Psoas muscle (tissue), 7 donors: ENCODE measurements at regions not wholly inside any gene's neighbourhood (a gene's known extent, or its start where the extent isn't known, plus 50 kb on each side); places are given as distances from the start of the nearest gene placed in this dataset.
A peak's percentile ranks its signal among the peaks of the same experiment; 100 is the strongest.

Experiments
- ATAC-seq, 4 donors: fragments of 200-7000 bp; cut with Tn5 transposase; one replicate each; pipeline ENCODE4 v1.9.1; 2020; ENCODE audit warnings: moderate library complexity in 3 of 4, mild to moderate bottlenecking in 2 of 4
- DNase-seq, 2 donors: peaks; one replicate each; pipeline ENCODE4 v3.0.0-alpha.2; 2020
- H3K27ac ChIP-seq: fragments of 200-600 bp; one replicate; pipeline ENCODE4 v1.8.0; 2022
- H3K27me3 ChIP-seq, 3 donors: fragments of 200-600 bp in 1 of 3; one replicate each; pipeline versions ENCODE4 v1.6.1 to v1.8.0; 2013 to 2022; ENCODE audit warnings: low read length in 2 of 3, mild to moderate bottlenecking in 2 of 3, moderate library complexity in 1 of 3; ENCODE audit not compliant: insufficient read depth in 3 of 3
- H3K36me3 ChIP-seq, 2 donors: fragments of 200-600 bp in 1 of 2; one replicate each; pipeline versions ENCODE4 v1.6.1 to v1.8.0; 2013 to 2022; ENCODE audit warnings: low read depth in 1 of 2, mild to moderate bottlenecking in 1 of 2, moderate library complexity in 1 of 2; ENCODE audit not compliant: insufficient read depth in 1 of 2
- H3K4me1 ChIP-seq: fragments of 200-600 bp; one replicate; pipeline ENCODE4 v1.8.0; 2022
- H3K4me3 ChIP-seq: fragments of 200-600 bp; one replicate; pipeline ENCODE4 v1.8.0; 2022; ENCODE audit warnings: mild to moderate bottlenecking
- H3K9me3 ChIP-seq: fragments of 200-600 bp; one replicate; pipeline ENCODE4 v1.8.0; 2022
- WGBS, 3 donors: extraction: QIAGEN DNeasy Blood & Tissue Kit; methylation state at CpG; one replicate each; pipeline versions ENCODE4 v1.1.6 to v1.1.7; 2013; 5-methylcytosine and 5-hydroxymethylcytosine counted together
- intact Hi-C, 2 donors: fragments of 100-400 bp; cut with DNase I; formaldehyde crosslinking; loops; one replicate each; pipeline versions ENCODE4 v1.11.0 to v1.14.2; 2022
- TF ChIP-seq, protein P1 (sequence below): fragments of 200-600 bp; IDR thresholded peaks from one replicate; pipeline ENCODE4 v1.8.0; 2022; ENCODE audit warnings: antibody characterized with exemption
- donor health status: healthy with polysubstance abuse.
- donor health status: DM: no; HTN: no; CAD: no; lungs with moderate emphysema.
- donor health status: Bipolar disorder and iron deficiency.
- donor health status: healthy.
- donor health status: DM: yes; HTN: yes; CAD: no.
- donor health status: DM: no; HTN: no; CAD: no.
- donor health status: DM: yes; HTN: yes; CAD: no.

DNA sequence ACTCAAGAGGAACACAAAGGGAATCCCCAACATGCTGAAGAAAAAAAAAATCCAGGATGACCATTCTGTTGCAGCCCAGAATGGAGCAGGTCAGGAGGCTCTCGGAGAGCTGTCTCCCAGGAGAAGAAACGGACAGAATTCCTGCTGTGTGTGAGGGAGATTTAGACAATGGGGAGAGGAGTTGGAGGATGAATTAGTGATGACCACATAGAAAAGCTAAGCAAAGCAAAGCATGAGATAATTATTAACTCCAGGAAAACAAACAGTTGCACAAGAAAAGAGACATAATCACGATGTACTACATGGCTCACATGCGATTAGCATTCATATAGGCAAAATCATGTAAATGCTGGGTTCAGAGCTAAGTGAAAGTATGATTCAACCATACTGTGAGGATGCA lies 61.1 kb upstream of the SMYD2 start:
- Histone ChIP-seq H3K9me3 (no peaks in the 10 kb centered on the region), H3K27me3 (peaks cover 0 to 2% (median 0%) of the 10 kb centered on the region in 3 donors), H3K27ac (no peak overlapping the region), H3K4me3 (no peak overlapping the region), H3K4me1 (no peaks in the 10 kb centered on the region), H3K36me3 (no peaks in the 10 kb centered on the region)
- TF ChIP-seq, protein P1, sequence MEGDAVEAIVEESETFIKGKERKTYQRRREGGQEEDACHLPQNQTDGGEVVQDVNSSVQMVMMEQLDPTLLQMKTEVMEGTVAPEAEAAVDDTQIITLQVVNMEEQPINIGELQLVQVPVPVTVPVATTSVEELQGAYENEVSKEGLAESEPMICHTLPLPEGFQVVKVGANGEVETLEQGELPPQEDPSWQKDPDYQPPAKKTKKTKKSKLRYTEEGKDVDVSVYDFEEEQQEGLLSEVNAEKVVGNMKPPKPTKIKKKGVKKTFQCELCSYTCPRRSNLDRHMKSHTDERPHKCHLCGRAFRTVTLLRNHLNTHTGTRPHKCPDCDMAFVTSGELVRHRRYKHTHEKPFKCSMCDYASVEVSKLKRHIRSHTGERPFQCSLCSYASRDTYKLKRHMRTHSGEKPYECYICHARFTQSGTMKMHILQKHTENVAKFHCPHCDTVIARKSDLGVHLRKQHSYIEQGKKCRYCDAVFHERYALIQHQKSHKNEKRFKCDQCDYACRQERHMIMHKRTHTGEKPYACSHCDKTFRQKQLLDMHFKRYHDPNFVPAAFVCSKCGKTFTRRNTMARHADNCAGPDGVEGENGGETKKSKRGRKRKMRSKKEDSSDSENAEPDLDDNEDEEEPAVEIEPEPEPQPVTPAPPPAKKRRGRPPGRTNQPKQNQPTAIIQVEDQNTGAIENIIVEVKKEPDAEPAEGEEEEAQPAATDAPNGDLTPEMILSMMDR, result no peak
- no peak for ATAC-seq
- no peak for DNase-seq
- intact Hi-C loops, result loop anchor here (10.0 kb wide), 2 partner anchors 45 to 365 kb away; no protein-coding TSS in a partner anchor
- 80 to 84% (median 84%) methylated on average over 4 of the region's 4 CpGs for WGBS, 3 donors

DNA sequence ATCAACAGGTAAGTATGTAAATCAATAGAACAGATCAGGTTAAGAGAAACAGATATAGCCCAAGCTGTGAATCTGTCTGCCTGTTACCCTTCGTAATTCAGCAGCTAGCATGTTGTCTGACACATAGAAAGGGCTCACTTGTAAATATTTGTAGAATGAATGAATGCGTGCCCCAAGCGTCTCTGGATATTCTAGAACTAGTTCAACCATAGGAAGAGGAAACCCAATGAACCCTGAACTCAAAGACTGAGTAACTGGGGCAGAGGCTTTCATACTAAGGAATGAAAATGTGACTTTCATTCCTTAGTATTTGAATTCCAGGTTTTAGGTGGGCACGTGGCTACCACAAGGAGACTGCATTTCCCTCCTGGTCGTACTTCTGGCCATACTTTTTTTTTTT lies 60.1 kb upstream of the SMYD2 start:
- Histone ChIP-seq H3K27me3 (peaks cover 0 to 2% (median 0%) of the 10 kb centered on the region in 3 donors), H3K27ac (no peak overlapping the region), H3K4me3 (no peak overlapping the region), H3K36me3 (no peaks in the 10 kb centered on the region), H3K4me1 (no peaks in the 10 kb centered on the region), H3K9me3 (no peaks in the 10 kb centered on the region)
- ATAC-seq (no peak), DNase-seq (no peak)
- TF ChIP-seq, protein P1, result no peak
- WGBS, 3 donors, result 89 to 92% (median 91%) methylated on average over 5 of the region's 5 CpGs
- intact Hi-C loops, result loop anchor here in 1 of 2 donors (10.0 kb wide), 1 partner anchor 364 kb away; no protein-coding TSS in a partner anchor

DNA sequence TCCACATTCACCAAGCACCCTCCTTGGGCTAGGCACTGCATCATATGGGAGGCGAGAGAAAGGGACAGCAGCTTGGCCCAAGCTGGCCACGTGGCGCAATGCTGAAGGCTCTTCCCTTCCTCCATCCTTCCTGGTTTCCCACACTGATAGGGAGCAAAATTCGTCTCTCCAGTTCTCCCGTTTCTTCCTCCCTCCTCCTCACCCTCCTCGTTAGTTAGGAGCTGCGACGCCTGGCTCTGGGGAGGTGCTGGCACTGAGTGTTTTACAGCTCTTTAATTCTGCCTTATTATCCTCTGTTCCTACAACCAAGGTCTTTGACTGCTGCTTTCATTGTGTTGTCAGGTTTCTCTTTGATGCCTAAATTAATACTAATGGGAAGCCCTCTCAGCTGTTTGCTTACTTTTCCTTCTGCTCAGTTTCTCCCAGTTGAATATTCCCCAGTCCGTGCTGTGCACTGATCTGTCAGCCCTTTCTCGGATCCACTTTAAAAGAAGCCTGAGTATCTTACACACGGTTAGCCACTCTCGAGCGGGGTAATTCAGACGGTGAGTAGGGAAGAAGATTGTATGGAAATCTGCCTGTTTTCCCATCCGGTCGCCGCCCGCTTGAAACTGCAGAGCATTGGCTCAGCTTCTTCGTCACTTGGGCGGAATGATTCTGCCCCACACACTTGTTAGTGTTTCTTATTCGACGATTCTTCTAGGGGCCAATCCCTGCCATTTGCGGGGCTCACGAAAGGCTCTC lies 56.2 kb upstream of the SMYD2 start:
- TF ChIP-seq, protein P1, result no peak
- Histone ChIP-seq H3K9me3 (no peaks in the 10 kb centered on the region), H3K27me3 (no peaks in the 10 kb centered on the region), H3K36me3 (no peaks in the 10 kb centered on the region), H3K4me3 (peak overlapping the region; percentile 48), H3K27ac (peak overlapping the region; percentile 75), H3K4me1 (peaks cover 22% of the 10 kb centered on the region)
- ATAC-seq (peak in 3 of 4 donors; percentile 27 to 41 (median 40)), DNase-seq (peak in 1 of 2 donors; percentile 25)
- intact Hi-C loops, result loop anchor here in 1 of 2 donors (10.0 kb wide), 1 partner anchor 360 kb away; no protein-coding TSS in a partner anchor
- 19 to 31% (median 27%) methylated on average over 24 of the region's 24 CpGs for WGBS, 3 donors

DNA sequence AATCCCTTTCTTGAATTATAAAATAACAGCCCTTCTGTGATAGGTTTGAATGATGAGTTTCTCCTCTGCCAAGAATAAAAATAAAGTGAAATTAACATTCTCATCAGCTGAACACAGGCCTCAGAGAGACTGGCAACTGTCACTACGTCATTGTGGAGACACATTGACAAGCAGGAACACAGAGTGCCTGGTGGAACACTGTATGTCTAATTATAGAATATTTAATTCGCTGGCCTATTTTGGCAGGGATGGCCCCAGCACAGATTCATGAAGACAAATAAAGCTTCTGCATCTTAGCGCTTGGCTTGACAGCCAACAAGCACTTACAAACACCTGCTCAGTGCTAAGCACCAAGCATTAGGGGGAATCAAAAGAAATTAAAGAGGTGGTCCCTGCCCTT lies 52.0 kb upstream of the SMYD2 start:
- H3K4me1 ChIP-seq, result peaks cover 23% of the 10 kb centered on the region
- intact Hi-C loops, result loop anchor here in 1 of 2 donors (10.0 kb wide), 1 partner anchor 356 kb away; no protein-coding TSS in a partner anchor
- whole genome bisulfite sequencing, 3 donors, result 21 to 30% (median 26%) methylated on average over 3 of the region's 3 CpGs
- TF ChIP-seq, protein P1, result no peak
- peak; percentile 29 to 77 for DNase-seq
- H3K27ac ChIP-seq, result peak overlapping the region; percentile 86
- H3K27me3 ChIP-seq, result no peaks in the 10 kb centered on the region
- no peaks in the 10 kb centered on the region for H3K9me3 ChIP-seq
- H3K36me3 ChIP-seq, result no peaks in the 10 kb centered on the region
- ATAC-seq, result peak; percentile 97 to 98 (median 98)
- H3K4me3 ChIP-seq, result no peak overlapping the region
